Neural crest cell (in vitro differentiated cells): ENCODE measurements at regions not wholly inside any gene's neighbourhood (a gene's known extent, or its start where the extent isn't known, plus 50 kb on each side); places are given as distances from the start of the nearest gene placed in this dataset.

Source experiments
- DNase-seq: peaks from one replicate; pipeline ENCODE4 v3.0.0; 2021; ENCODE audit warnings: low read depth, mixed read lengths, low spot score
- H3K27ac Mint-ChIP-seq: one replicate; pipeline ENCODE4 v1.8.0; 2021; ENCODE audit warnings: mild to moderate bottlenecking, mixed read lengths; ENCODE audit not compliant: unreplicated experiment
- H3K27me3 Mint-ChIP-seq: 2 replicates; pipeline ENCODE4 v1.8.0; 2021; ENCODE audit warnings: low read depth, mild to moderate bottlenecking, mixed read lengths
- H3K36me3 Mint-ChIP-seq: 2 replicates; pipeline ENCODE4 v1.8.0; 2021; ENCODE audit warnings: low read depth, mild to moderate bottlenecking, mixed read lengths
- H3K4me1 Mint-ChIP-seq: 2 replicates; pipeline ENCODE4 v1.8.0; 2021; ENCODE audit warnings: mixed read lengths
- H3K4me3 Mint-ChIP-seq: one replicate; pipeline ENCODE4 v1.8.0; 2021; ENCODE audit warnings: mild to moderate bottlenecking, mixed read lengths
- H3K9me3 Mint-ChIP-seq: 2 replicates; pipeline ENCODE4 v1.8.0; 2021; ENCODE audit warnings: mixed read lengths
- CTCF ChIP-seq: fragments of 200-600 bp; sonication (generic); conservative IDR thresholded peaks from 2 replicates; pipeline ENCODE4 v1.5.0; 2021; ENCODE audit warnings: antibody characterized with exemption, mild to moderate bottlenecking

GRCh38 chr11:30113326-30113898 lies 96.6 kb upstream of the KCNA4 start:
- Mint-ChIP-seq H3K9me3 (no peaks in the 10 kb centered on the region), H3K4me3 (no peak overlapping the region), H3K27ac (no peak overlapping the region), H3K27me3 (no peaks in the 10 kb centered on the region), H3K36me3 (no peaks in the 10 kb centered on the region), H3K4me1 (peaks cover 12% of the 10 kb centered on the region)
- DNase-seq: no peak
- TF ChIP-seq CTCF: no peak

- Mint-ChIP-seq H3K4me3 (no peak overlapping the region), H3K4me1 (peaks cover 8% of the 10 kb centered on the region), H3K36me3 (no peaks in the 10 kb centered on the region), H3K27ac (no peak overlapping the region), H3K9me3 (no peaks in the 10 kb centered on the region), H3K27me3 (no peaks in the 10 kb centered on the region)
- no peak for DNase-seq
- TF ChIP-seq CTCF: no peak
These were observed 99.7 kb upstream of the KCNA4 start for GRCh38 chr11:30116512-30116911.

GRCh38 chr11:30120045-30120589 lies 103.3 kb upstream of the KCNA4 start:
- DNase-seq: no peak
- Mint-ChIP-seq H3K27me3 (no peaks in the 10 kb centered on the region), H3K27ac (no peak overlapping the region), H3K36me3 (no peaks in the 10 kb centered on the region), H3K9me3 (no peaks in the 10 kb centered on the region), H3K4me1 (no peaks in the 10 kb centered on the region), H3K4me3 (no peak overlapping the region)
- TF ChIP-seq CTCF: no peak

GRCh38 chr11:30125456-30125855 lies 105.4 kb upstream of the FSHB start:
- H3K9me3 Mint-ChIP-seq: no peaks in the 10 kb centered on the region
- no peaks in the 10 kb centered on the region for H3K27me3 Mint-ChIP-seq
- no peaks in the 10 kb centered on the region for H3K4me1 Mint-ChIP-seq
- DNase-seq: no peak
- no peak overlapping the region for H3K27ac Mint-ChIP-seq
- no peak for TF ChIP-seq CTCF
- no peaks in the 10 kb centered on the region for H3K36me3 Mint-ChIP-seq
- no peak overlapping the region for H3K4me3 Mint-ChIP-seq

- Mint-ChIP-seq H3K9me3 (no peaks in the 10 kb centered on the region), H3K27me3 (no peaks in the 10 kb centered on the region), H3K27ac (no peak overlapping the region), H3K4me3 (no peak overlapping the region), H3K36me3 (no peaks in the 10 kb centered on the region), H3K4me1 (no peaks in the 10 kb centered on the region)
- TF ChIP-seq CTCF: peak; percentile 76
- DNase-seq: no peak
These were observed 102.4 kb upstream of the FSHB start for GRCh38 chr11:30128269-30128932.
